Smooth muscle cell of the brain vasculature (primary cell): ENCODE measurements at regions not wholly inside any gene's neighbourhood (a gene's known extent, or its start where the extent isn't known, plus 50 kb on each side); places are given as distances from the start of the nearest gene placed in this dataset.
A peak's percentile ranks its signal among the peaks of the same experiment; 100 is the strongest.
"Not testable (repeated sequence)": the region's sequence is repeated elsewhere in the genome, so short reads cannot be mapped to it uniquely, and the experiment has no call there.

Experiments
- DNase-seq: peaks from one replicate; pipeline ENCODE4 v3.0.0-alpha.2; 2012; ENCODE audit warnings: low read depth, low spot score

- DNase-seq = no peak
These were observed 436.8 kb upstream of the PRKX start for GRCh38 chrX:4150259-4150658.

- DNase-seq = no peak
These were observed 416.2 kb upstream of the PRKX start for GRCh38 chrX:4129626-4130025.

GRCh38 chrX:4118666-4119530 is 405.4 kb upstream of the PRKX start:
- DNase-seq = no peak

- no peak for DNase-seq
These were observed 397.5 kb upstream of the PRKX start for GRCh38 chrX:4110964-4111363.

- DNase-seq = no peak
These were observed 381.5 kb upstream of the PRKX start for GRCh38 chrX:4094926-4095325.

- DNase-seq = no peak
These were observed 377.8 kb upstream of the PRKX start for GRCh38 chrX:4091046-4091760.

- no peak for DNase-seq
These were observed 346.4 kb upstream of the PRKX start for GRCh38 chrX:4059893-4060292.

GRCh38 chrX:4043951-4044350 is 330.5 kb upstream of the PRKX start:
- no peak for DNase-seq

- no peak for DNase-seq
These were observed 322.4 kb upstream of the PRKX start for GRCh38 chrX:4035874-4036273.

GRCh38 chrX:4028151-4028550 is 314.7 kb upstream of the PRKX start:
- no peak for DNase-seq

- DNase-seq = no peak
These were observed 291.8 kb upstream of the PRKX start for GRCh38 chrX:4005281-4005680.

- no peak for DNase-seq
These were observed 291.4 kb upstream of the PRKX start for GRCh38 chrX:4004822-4005221.

- DNase-seq = no peak
These were observed 280.9 kb upstream of the PRKX start for GRCh38 chrX:3994315-3994714.

GRCh38 chrX:3990569-3990968 is 277.1 kb upstream of the PRKX start:
- DNase-seq = no peak

- not testable (repeated sequence) for DNase-seq
These were observed 258.8 kb upstream of the PRKX start for GRCh38 chrX:3972104-3972858.

GRCh38 chrX:3968749-3969148 is 255.3 kb upstream of the PRKX start:
- no peak for DNase-seq

GRCh38 chrX:3963980-3964379 is 250.5 kb upstream of the PRKX start:
- DNase-seq = no peak

- peak; percentile 28 for DNase-seq
These were observed 249.3 kb upstream of the PRKX start for GRCh38 chrX:3962511-3963311.

GRCh38 chrX:3960952-3961351 is 247.5 kb upstream of the PRKX start:
- no peak for DNase-seq

GRCh38 chrX:3951859-3952258 is 238.4 kb upstream of the PRKX start:
- no peak for DNase-seq

- no peak for DNase-seq
These were observed 236.9 kb upstream of the PRKX start for GRCh38 chrX:3950373-3950772.

GRCh38 chrX:3943965-3944364 is 230.5 kb upstream of the PRKX start:
- DNase-seq = no peak
